Activated T-helper 17 cell treated with anti-CD3 and anti-CD28 coated beads, Interleukin-2, amount 50 U/mL, for 72 hours (primary cell): ENCODE measurements at regions not wholly inside any gene's neighbourhood (a gene's known extent, or its start where the extent isn't known, plus 50 kb on each side); places are given as distances from the start of the nearest gene placed in this dataset.
"Not testable (repeated sequence)": the region's sequence is repeated elsewhere in the genome, so short reads cannot be mapped to it uniquely, and the experiment has no call there.

Experiments used
- ATAC-seq: fragments of 150-1000 bp; cut with Tn5 transposase; replicated peaks from 2 replicates; pipeline ENCODE4 v1.10.0; 2021; ENCODE audit warnings: mild to moderate bottlenecking, moderate library complexity
- H3K27ac Mint-ChIP-seq: one replicate; pipeline ENCODE4 v1.8.0; 2022; ENCODE audit warnings: mixed read lengths
- H3K27me3 Mint-ChIP-seq: one replicate; pipeline ENCODE4 v1.8.0; 2022; ENCODE audit warnings: mixed read lengths
- H3K36me3 Mint-ChIP-seq: one replicate; pipeline ENCODE4 v1.8.0; 2022; ENCODE audit warnings: low read depth, mild to moderate bottlenecking, mixed read lengths
- H3K4me1 Mint-ChIP-seq: one replicate; pipeline ENCODE4 v1.8.0; 2022; ENCODE audit warnings: mixed read lengths
- H3K4me3 Mint-ChIP-seq: one replicate; pipeline ENCODE4 v1.8.0; 2022; ENCODE audit warnings: mild to moderate bottlenecking, mixed read lengths
- H3K9me3 Mint-ChIP-seq: one replicate; pipeline ENCODE4 v1.8.0; 2022; ENCODE audit warnings: mixed read lengths

- H3K27me3 Mint-ChIP-seq, result peaks cover 5% of the 10 kb centered on the region
- ATAC-seq, result peak; percentile 82
- no peaks in the 10 kb centered on the region for H3K9me3 Mint-ChIP-seq
- H3K4me3 Mint-ChIP-seq, result no peak overlapping the region
- no peak overlapping the region for H3K27ac Mint-ChIP-seq
- no peaks in the 10 kb centered on the region for H3K36me3 Mint-ChIP-seq
- no peaks in the 10 kb centered on the region for H3K4me1 Mint-ChIP-seq
Observed at GRCh38 chr7:118350260-118350659, 125.8 kb downstream of the ANKRD7 start.

- H3K4me3 Mint-ChIP-seq, result no peak overlapping the region
Observed at GRCh38 chr7:118352867-118353453, 128.5 kb downstream of the ANKRD7 start.

GRCh38 chr7:118366363-118366762 is 141.9 kb downstream of the ANKRD7 start:
- Mint-ChIP-seq H3K36me3 (no peaks in the 10 kb centered on the region), H3K27ac (no peak overlapping the region), H3K9me3 (no peaks in the 10 kb centered on the region), H3K4me3 (no peak overlapping the region), H3K4me1 (no peaks in the 10 kb centered on the region), H3K27me3 (no peaks in the 10 kb centered on the region)
- no peak for ATAC-seq

More at GRCh38 chr7:118352867-118353453, 128.5 kb downstream of the ANKRD7 start:
- Mint-ChIP-seq H3K4me1 (no peaks in the 10 kb centered on the region), H3K36me3 (no peaks in the 10 kb centered on the region), H3K27ac (no peak overlapping the region), H3K9me3 (peaks cover 3% of the 10 kb centered on the region), H3K27me3 (peaks cover 5% of the 10 kb centered on the region)
- no peak for ATAC-seq

GRCh38 chr7:118368958-118369357 is 144.5 kb downstream of the ANKRD7 start:
- H3K27me3 Mint-ChIP-seq, result no peaks in the 10 kb centered on the region

GRCh38 chr7:118369987-118370386 is 145.5 kb downstream of the ANKRD7 start:
- Mint-ChIP-seq H3K4me3 (no peak overlapping the region), H3K27ac (no peak overlapping the region), H3K4me1 (no peaks in the 10 kb centered on the region), H3K9me3 (no peaks in the 10 kb centered on the region), H3K36me3 (no peaks in the 10 kb centered on the region), H3K27me3 (no peaks in the 10 kb centered on the region)
- peak; percentile 56 for ATAC-seq

More at GRCh38 chr7:118368958-118369357, 144.5 kb downstream of the ANKRD7 start:
- Mint-ChIP-seq H3K9me3 (no peaks in the 10 kb centered on the region), H3K4me1 (no peaks in the 10 kb centered on the region), H3K4me3 (no peak overlapping the region), H3K36me3 (no peaks in the 10 kb centered on the region), H3K27ac (no peak overlapping the region)
- no peak for ATAC-seq

- H3K27ac Mint-ChIP-seq, result no peak overlapping the region
- no peaks in the 10 kb centered on the region for H3K36me3 Mint-ChIP-seq
- no peaks in the 10 kb centered on the region for H3K9me3 Mint-ChIP-seq
- no peaks in the 10 kb centered on the region for H3K4me1 Mint-ChIP-seq
- ATAC-seq, result no peak
- no peak overlapping the region for H3K4me3 Mint-ChIP-seq
- no peaks in the 10 kb centered on the region for H3K27me3 Mint-ChIP-seq
Observed at GRCh38 chr7:118372530-118372929, 148.0 kb downstream of the ANKRD7 start.

- Mint-ChIP-seq H3K9me3 (no peaks in the 10 kb centered on the region), H3K27me3 (no peaks in the 10 kb centered on the region), H3K4me1 (no peaks in the 10 kb centered on the region), H3K36me3 (no peaks in the 10 kb centered on the region), H3K27ac (no peak overlapping the region), H3K4me3 (no peak overlapping the region)
- no peak for ATAC-seq
Observed at GRCh38 chr7:118389629-118390028, 165.1 kb downstream of the ANKRD7 start.

GRCh38 chr7:118404211-118404610 is 179.7 kb downstream of the ANKRD7 start:
- Mint-ChIP-seq H3K4me1 (no peaks in the 10 kb centered on the region), H3K27me3 (no peaks in the 10 kb centered on the region), H3K36me3 (no peaks in the 10 kb centered on the region), H3K9me3 (no peaks in the 10 kb centered on the region), H3K27ac (no peak overlapping the region), H3K4me3 (no peak overlapping the region)
- no peak for ATAC-seq

- Mint-ChIP-seq H3K27me3 (no peaks in the 10 kb centered on the region), H3K9me3 (no peaks in the 10 kb centered on the region), H3K4me1 (no peaks in the 10 kb centered on the region), H3K27ac (no peak overlapping the region), H3K36me3 (no peaks in the 10 kb centered on the region), H3K4me3 (no peak overlapping the region)
- ATAC-seq, result no peak
Observed at GRCh38 chr7:118418433-118418832, 193.9 kb downstream of the ANKRD7 start.

- Mint-ChIP-seq H3K4me3 (no peak overlapping the region), H3K9me3 (no peaks in the 10 kb centered on the region), H3K4me1 (no peaks in the 10 kb centered on the region), H3K27me3 (no peaks in the 10 kb centered on the region), H3K27ac (no peak overlapping the region), H3K36me3 (no peaks in the 10 kb centered on the region)
- no peak for ATAC-seq
Observed at GRCh38 chr7:118420888-118421287, 196.4 kb downstream of the ANKRD7 start.

GRCh38 chr7:118429141-118429540 is 204.6 kb downstream of the ANKRD7 start:
- no peaks in the 10 kb centered on the region for H3K27me3 Mint-ChIP-seq
- H3K36me3 Mint-ChIP-seq, result no peaks in the 10 kb centered on the region
- peaks cover 5% of the 10 kb centered on the region for H3K9me3 Mint-ChIP-seq
- H3K4me1 Mint-ChIP-seq, result no peaks in the 10 kb centered on the region
- no peak for ATAC-seq
- no peak overlapping the region for H3K4me3 Mint-ChIP-seq
- H3K27ac Mint-ChIP-seq, result no peak overlapping the region

GRCh38 chr7:118436663-118437062 is 212.2 kb downstream of the ANKRD7 start:
- no peak for ATAC-seq
- Mint-ChIP-seq H3K9me3 (peaks cover 20% of the 10 kb centered on the region), H3K36me3 (no peaks in the 10 kb centered on the region), H3K4me1 (no peaks in the 10 kb centered on the region), H3K4me3 (no peak overlapping the region), H3K27ac (no peak overlapping the region), H3K27me3 (no peaks in the 10 kb centered on the region)

- not testable (repeated sequence) for ATAC-seq, H3K27me3 Mint-ChIP-seq
Observed at GRCh38 chr7:118449030-118449429, 224.5 kb downstream of the ANKRD7 start.

GRCh38 chr7:118449797-118450567 is 225.5 kb downstream of the ANKRD7 start:
- Mint-ChIP-seq H3K4me3 (no peak overlapping the region), H3K27me3 (no peaks in the 10 kb centered on the region), H3K4me1 (no peaks in the 10 kb centered on the region), H3K36me3 (no peaks in the 10 kb centered on the region), H3K27ac (no peak overlapping the region), H3K9me3 (peaks cover 12% of the 10 kb centered on the region)
- no peak for ATAC-seq

More at GRCh38 chr7:118449030-118449429, 224.5 kb downstream of the ANKRD7 start:
- not testable (repeated sequence) for H3K27ac Mint-ChIP-seq, H3K36me3 Mint-ChIP-seq, H3K4me1 Mint-ChIP-seq, H3K4me3 Mint-ChIP-seq
- H3K9me3 Mint-ChIP-seq, result peaks cover 12% of the 10 kb centered on the region

GRCh38 chr7:118452128-118452527 is 227.6 kb downstream of the ANKRD7 start:
- Mint-ChIP-seq H3K4me3 (no peak overlapping the region), H3K9me3 (peaks cover 13% of the 10 kb centered on the region), H3K36me3 (no peaks in the 10 kb centered on the region), H3K27ac (no peak overlapping the region), H3K27me3 (no peaks in the 10 kb centered on the region), H3K4me1 (no peaks in the 10 kb centered on the region)
- ATAC-seq, result no peak
